K562 (cell line): ENCODE measurements at regions not wholly inside any gene's neighbourhood (a gene's known extent, or its start where the extent isn't known, plus 50 kb on each side); places are given as distances from the start of the nearest gene placed in this dataset.

ENCODE experiments used
- ASH1L ChIP-seq: fragments of 450-650 bp; IDR thresholded peaks from 2 replicates; pipeline ENCODE4 v1.6.1; 2018; ENCODE audit warnings: borderline replicate concordance, mild to moderate bottlenecking, low read depth; ENCODE audit not compliant: partially characterized antibody
- ZNF121 ChIP-seq: sonication (generic); formaldehyde crosslinking; conservative IDR thresholded peaks from 2 replicates; pipeline ENCODE4 v1.8.0; 2022; ENCODE audit warnings: missing genetic modification reagents
- TF ChIP-seq, protein P1 (sequence below), 2 experiments: fragments of 450-650 bp; formaldehyde crosslinking in 1 of 2; IDR thresholded peaks; 2 replicates each; pipeline versions ENCODE4 v1.4.0 to v1.6.1; 2014 to 2020; ENCODE audit warnings: mild to moderate bottlenecking in 2 of 2, borderline replicate concordance in 1 of 2, low read depth in 1 of 2
- TF ChIP-seq, protein P2 (sequence below): sonication (generic); formaldehyde crosslinking; IDR thresholded peaks from 2 replicates; pipeline ENCODE4 v1.8.0; 2023; ENCODE audit warnings: mild to moderate bottlenecking, missing genetic modification reagents

DNA sequence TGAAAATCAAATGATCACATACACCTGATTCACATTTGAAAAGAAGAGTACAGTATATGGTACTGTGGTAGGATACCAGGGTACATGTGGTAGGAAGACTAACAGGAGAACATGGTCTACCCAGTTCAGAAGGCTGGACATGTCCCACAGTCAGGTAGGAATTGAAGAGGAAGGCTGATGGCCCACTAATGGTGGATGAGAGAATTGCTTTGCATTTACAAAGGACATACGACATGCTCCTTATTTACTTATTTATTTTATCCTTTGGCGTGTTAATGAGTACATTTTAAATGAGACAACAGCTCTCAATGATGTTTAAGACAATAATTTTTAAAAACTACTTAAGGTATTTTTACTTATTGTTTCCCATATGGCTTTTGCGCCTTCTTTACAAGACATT, 106.7 kb upstream of the BMP2K start (continued):
- TF ChIP-seq, protein P1, sequence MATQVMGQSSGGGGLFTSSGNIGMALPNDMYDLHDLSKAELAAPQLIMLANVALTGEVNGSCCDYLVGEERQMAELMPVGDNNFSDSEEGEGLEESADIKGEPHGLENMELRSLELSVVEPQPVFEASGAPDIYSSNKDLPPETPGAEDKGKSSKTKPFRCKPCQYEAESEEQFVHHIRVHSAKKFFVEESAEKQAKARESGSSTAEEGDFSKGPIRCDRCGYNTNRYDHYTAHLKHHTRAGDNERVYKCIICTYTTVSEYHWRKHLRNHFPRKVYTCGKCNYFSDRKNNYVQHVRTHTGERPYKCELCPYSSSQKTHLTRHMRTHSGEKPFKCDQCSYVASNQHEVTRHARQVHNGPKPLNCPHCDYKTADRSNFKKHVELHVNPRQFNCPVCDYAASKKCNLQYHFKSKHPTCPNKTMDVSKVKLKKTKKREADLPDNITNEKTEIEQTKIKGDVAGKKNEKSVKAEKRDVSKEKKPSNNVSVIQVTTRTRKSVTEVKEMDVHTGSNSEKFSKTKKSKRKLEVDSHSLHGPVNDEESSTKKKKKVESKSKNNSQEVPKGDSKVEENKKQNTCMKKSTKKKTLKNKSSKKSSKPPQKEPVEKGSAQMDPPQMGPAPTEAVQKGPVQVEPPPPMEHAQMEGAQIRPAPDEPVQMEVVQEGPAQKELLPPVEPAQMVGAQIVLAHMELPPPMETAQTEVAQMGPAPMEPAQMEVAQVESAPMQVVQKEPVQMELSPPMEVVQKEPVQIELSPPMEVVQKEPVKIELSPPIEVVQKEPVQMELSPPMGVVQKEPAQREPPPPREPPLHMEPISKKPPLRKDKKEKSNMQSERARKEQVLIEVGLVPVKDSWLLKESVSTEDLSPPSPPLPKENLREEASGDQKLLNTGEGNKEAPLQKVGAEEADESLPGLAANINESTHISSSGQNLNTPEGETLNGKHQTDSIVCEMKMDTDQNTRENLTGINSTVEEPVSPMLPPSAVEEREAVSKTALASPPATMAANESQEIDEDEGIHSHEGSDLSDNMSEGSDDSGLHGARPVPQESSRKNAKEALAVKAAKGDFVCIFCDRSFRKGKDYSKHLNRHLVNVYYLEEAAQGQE (IDR thresholded peaks at IDR 0.05; ENCODE audit: borderline replicate concordance) = peak; percentile 39; the same call in 1 of the 2 replicates
- TF ChIP-seq, protein P1 (CRISPR knock-in tag; IDR thresholded peaks at IDR 0.05; ENCODE audit: low read depth) = no peak
- TF ChIP-seq ASH1L = no peak
- TF ChIP-seq, protein P2, sequence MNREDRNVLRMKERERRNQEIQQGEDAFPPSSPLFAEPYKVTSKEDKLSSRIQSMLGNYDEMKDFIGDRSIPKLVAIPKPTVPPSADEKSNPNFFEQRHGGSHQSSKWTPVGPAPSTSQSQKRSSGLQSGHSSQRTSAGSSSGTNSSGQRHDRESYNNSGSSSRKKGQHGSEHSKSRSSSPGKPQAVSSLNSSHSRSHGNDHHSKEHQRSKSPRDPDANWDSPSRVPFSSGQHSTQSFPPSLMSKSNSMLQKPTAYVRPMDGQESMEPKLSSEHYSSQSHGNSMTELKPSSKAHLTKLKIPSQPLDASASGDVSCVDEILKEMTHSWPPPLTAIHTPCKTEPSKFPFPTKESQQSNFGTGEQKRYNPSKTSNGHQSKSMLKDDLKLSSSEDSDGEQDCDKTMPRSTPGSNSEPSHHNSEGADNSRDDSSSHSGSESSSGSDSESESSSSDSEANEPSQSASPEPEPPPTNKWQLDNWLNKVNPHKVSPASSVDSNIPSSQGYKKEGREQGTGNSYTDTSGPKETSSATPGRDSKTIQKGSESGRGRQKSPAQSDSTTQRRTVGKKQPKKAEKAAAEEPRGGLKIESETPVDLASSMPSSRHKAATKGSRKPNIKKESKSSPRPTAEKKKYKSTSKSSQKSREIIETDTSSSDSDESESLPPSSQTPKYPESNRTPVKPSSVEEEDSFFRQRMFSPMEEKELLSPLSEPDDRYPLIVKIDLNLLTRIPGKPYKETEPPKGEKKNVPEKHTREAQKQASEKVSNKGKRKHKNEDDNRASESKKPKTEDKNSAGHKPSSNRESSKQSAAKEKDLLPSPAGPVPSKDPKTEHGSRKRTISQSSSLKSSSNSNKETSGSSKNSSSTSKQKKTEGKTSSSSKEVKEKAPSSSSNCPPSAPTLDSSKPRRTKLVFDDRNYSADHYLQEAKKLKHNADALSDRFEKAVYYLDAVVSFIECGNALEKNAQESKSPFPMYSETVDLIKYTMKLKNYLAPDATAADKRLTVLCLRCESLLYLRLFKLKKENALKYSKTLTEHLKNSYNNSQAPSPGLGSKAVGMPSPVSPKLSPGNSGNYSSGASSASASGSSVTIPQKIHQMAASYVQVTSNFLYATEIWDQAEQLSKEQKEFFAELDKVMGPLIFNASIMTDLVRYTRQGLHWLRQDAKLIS (CRISPR knock-in tag) = no peak
- no peak for TF ChIP-seq ZNF121 (CRISPR knock-in tag)
